Activated CD4-positive, alpha-beta T cell treated with anti-CD3 and anti-CD28 coated beads, Interleukin-2, amount 50 U/mL, for 48 hours (primary cell): ENCODE measurements at regions not wholly inside any gene's neighbourhood (a gene's known extent, or its start where the extent isn't known, plus 50 kb on each side); places are given as distances from the start of the nearest gene placed in this dataset.
"Not testable (repeated sequence)": the region's sequence is repeated elsewhere in the genome, so short reads cannot be mapped to it uniquely, and the experiment has no call there.

Experiments used
- DNase-seq, 2 experiments: peaks; one replicate each; pipeline ENCODE4 v3.0.0-alpha.2; 2020

DNA sequence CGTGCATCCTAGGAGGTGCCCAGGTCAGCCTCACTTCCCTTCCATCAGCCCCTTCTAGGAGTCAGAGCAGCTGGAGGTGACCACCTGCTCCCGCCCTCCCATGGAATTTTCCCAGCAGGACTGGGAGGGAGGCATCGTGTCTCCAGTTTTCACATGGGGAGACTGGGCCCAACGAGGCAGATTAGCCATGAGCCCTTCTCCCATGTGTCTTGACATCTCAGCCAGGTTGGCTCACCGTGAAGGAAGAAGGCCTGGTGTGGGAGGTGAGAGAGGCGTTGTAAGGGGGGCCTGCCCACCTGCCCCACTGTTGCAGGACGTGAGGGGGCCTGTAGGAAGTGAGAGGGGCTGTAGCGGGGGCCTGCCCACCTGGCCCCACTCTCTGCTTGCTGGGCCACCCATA is 1521.4 kb downstream of the BRD1 start:
- DNase-seq, result no peak

DNA sequence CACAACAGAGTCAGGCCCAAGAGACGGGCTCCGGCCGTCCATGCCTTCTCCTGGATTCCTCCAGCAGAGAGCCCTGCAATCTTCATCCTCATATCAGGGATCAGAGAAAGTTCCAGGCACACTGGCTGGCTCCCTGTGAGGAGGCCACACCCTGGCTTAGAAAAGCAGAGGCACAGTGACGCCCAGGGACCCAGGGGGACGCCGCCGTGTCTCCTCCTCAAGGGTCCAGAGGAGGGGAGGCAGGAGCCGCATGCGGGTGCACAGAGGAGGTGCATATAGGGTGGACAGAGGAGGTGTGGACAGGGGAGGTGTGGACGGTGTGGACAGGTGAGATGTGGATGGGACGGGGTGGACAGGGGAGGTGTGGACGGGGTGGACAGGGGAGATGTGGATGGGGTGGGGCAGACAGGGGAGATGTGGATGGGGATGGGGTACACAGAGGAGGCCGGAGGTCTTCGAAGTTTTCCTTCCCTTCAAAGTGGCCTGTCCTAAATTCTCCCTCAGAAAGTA is 1521.9 kb downstream of the BRD1 start:
- DNase-seq, result no peak

DNA sequence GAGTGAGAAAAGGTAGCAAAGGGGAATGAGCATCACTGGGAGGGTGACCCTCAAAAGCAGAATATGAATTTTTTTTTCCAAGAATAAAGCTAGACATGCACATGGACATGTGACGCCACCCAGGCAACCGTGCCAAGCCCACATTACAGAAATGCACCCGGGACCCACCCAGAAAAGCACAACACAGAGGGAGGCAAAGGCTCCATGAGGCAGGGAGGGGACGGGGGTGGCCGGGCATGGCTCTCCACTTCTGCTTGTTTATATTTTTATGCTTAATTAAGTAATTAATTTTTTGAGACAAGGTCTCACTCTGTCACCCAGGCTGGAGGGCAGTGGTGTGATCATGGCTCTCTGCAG is 1524.3 kb downstream of the BRD1 start:
- no peak for DNase-seq

- DNase-seq, result no peak
Observed at GRCh38 chr22:48302657-48303368, 1524.9 kb downstream of the BRD1 start.

GRCh38 chr22:48301908-48302307 is 1525.8 kb downstream of the BRD1 start:
- no peak for DNase-seq

- DNase-seq, result no peak
Observed at GRCh38 chr22:48301421-48301820, 1526.3 kb downstream of the BRD1 start.

DNA sequence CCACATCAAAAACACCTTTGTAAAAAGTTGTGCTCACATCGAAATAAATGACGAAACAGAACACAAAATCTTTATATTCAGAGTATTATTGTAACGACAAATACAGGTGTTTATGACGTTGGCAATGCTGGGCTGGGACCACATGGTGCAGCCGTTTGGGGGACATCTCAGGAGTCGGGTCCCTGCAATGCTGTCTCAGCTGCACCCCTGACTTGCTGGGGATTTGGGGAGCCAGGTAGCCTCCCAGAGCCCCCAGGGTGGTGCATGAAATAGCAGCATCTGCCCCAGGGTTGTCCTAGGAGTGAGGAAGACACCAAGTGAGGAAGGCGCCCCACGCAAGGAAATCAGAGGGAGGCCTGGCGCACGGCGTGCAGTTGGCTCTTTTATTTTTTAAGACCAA is 1526.8 kb downstream of the BRD1 start:
- DNase-seq, result no peak

GRCh38 chr22:48299801-48300200 is 1527.9 kb downstream of the BRD1 start:
- no peak for DNase-seq

DNA sequence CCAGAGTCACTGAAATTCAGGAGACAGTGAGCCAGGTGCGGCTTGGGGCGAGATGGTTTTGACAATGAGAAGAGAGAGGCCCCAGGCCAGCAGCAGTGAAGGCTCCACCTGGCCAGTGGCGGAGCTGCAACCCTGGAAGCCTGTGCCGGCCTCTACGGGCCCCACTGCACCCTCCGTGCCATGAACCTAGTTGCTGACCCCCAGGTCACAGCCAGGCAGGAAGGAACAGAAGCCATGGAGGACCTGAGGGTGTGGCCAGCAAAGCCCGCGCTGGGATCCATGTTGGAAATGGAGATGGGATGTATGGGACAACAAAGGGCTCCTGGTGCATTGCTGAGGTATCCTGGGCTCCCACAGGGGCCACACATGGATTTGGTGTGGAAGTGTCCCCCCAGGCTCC is 1528.5 kb downstream of the BRD1 start:
- no peak for DNase-seq

DNA sequence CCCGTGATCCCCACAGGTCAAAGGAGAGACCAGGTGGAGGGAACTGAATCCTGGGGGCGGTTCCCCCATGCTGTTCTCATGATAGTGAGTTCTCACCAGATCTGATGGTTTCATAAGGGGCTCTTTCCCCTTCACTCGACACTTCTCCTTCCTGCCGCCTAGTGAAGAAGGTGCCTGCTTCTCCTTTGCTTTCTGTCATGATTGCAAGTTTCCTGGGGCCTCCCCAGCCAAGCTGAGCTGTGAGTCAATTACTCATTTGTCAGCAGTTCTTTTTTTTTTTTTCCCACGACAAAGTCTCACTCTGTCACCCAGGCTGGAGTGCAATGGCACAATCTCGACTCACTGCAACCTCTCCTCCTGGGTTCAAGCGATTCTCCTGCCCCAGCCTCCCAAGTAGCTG is 1530.4 kb downstream of the BRD1 start:
- DNase-seq, result no peak

GRCh38 chr22:48289954-48290353 is 1527.5 kb downstream of the TBC1D22A start:
- not testable (repeated sequence) for DNase-seq

GRCh38 chr22:48288376-48288940 is 1526.0 kb downstream of the TBC1D22A start:
- DNase-seq, result no peak

- DNase-seq, result no peak
Observed at GRCh38 chr22:48287031-48287430, 1524.6 kb downstream of the TBC1D22A start.

- no peak for DNase-seq
Observed at GRCh38 chr22:48284671-48285070, 1522.2 kb downstream of the TBC1D22A start.

GRCh38 chr22:48282804-48283203 is 1520.4 kb downstream of the TBC1D22A start:
- DNase-seq, result no peak

- no peak for DNase-seq
Observed at GRCh38 chr22:48279461-48279756, 1517.0 kb downstream of the TBC1D22A start.

- no peak for DNase-seq
Observed at GRCh38 chr22:48278620-48279460, 1516.4 kb downstream of the TBC1D22A start.

DNA sequence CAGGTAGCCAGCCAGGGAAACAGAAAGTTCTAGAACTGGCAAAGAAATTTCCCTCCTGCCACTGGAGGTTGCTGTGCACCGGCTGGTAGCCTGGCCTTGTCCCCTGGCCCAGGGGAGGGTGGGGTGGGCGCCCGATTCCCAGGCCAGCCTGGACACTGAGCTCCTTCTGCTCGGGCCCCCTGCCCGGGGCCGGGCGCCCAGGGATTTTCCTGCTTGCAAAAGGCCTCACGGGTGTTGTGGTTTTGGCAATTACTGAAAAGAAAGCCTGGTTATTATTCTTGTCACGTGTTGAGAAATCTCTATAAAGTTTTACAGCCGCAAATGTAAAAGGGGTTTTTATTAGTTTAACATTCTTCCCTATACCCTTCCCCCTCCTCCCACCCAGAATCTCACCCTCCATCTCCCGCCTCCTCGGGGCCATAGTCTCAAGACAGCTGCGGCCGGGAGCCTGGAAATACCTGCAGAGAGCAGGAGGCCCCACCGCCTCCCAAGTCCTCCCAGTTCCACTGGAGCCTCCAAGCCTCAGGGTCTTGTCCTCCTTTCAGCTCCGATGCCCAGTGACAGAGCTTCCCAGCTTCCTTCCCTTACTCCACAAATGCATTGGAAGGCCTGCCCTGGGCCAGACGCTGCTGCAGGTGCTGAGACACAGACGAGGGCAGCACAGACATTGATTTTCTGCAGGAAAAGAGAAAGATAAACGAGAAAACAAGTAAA is 1515.6 kb downstream of the TBC1D22A start:
- no peak for DNase-seq

DNA sequence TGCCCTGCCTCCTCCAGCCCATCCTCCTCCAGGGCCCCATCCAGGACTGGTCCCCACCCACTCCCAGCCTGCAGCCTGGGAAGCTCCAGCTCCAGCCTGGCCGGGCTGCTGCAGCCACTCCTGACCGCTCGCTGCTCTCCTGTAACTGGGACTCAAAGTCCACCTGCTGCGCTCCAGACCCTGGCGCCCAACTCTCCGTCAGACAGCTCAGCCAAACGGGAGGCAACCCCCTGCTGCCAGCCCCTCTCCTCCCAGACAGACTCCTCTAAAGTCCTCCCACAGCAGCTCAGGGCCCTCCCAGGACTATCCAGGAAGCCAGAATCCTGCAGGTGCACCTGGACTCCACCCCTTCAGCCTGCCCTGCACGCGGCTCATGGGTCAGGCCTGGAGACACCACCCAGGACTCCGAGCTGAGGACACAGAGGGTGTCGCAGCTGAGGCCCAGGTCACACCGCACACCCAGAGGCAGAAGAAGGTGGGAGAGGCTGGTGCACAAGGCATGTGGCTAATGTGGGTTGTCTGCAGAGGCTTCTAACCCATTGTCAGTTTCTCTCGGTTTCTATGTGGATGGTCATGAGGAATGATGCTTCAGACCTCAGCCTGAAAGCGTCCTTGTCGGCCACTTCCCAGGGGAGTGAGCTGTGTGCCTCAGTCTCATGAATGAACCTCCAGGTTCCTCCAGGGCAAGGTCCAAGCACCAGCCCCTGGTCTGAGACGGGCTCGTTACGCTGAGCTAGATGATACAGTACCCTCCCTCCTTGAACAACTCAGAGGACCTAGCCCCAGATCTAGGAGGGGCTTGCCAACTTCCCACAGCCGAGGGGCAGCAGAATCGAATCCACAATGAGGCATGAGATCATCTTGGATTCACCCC is 1514.8 kb downstream of the TBC1D22A start:
- DNase-seq, result no peak

GRCh38 chr22:48275412-48275811 is 1513.0 kb downstream of the TBC1D22A start:
- no peak for DNase-seq

- no peak for DNase-seq
Observed at GRCh38 chr22:48270731-48271130, 1508.3 kb downstream of the TBC1D22A start.

DNA sequence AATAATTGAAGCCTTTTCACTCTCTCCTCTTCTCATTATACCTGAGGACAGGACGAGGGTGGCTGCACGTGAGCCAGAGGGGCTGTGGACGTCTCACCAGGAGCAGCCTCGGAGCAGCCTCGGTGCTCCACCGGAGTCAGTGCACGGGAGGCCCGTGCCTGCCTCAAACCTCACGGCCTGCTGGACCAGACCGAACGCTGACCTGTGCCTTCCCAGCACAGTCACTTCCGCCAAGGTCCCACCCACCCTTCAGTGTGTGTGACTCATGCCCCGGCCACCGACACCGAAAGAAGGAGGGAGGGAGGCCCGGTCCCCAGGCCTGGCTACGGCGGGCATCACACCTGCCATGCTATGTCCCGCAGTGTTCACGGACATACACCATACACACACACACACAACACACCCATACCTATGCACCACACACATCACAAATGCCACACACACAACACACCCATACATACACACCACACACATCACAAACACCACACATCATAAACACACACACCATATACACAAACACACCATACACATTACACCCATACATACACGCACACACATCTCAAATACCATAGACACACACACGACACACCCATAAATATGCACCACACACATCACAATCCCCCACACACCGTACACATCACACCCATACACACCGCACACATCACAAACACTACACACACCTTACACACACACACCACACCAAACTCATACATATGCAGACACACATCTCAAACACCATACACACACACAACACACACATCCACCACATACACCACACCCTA is 1506.5 kb downstream of the TBC1D22A start:
- no peak for DNase-seq
